NCI-H187 (cell line): ENCODE measurements at regions not wholly inside any gene's neighbourhood (a gene's known extent, or its start where the extent isn't known, plus 50 kb on each side); places are given as distances from the start of the nearest gene placed in this dataset.
"Not testable (repeated sequence)": the region's sequence is repeated elsewhere in the genome, so short reads cannot be mapped to it uniquely, and the experiment has no call there.

Source experiments
- DNase-seq, 2 experiments: peaks; one replicate each; lab custom pipeline; 2025; lab: John Stamatoyannopoulos, UW

- DNase-seq: no peak
Measured at GRCh38 chr3:125645616-125646015, 50.3 kb upstream of the OSBPL11 start.

GRCh38 chr3:125646581-125646980 lies 51.3 kb upstream of the OSBPL11 start:
- no peak for DNase-seq

GRCh38 chr3:125647318-125648014 lies 52.2 kb upstream of the OSBPL11 start:
- DNase-seq: peak; percentile 22 to 27

- peak in 1 of 2 experiments; percentile 1 for DNase-seq
Measured at GRCh38 chr3:125651244-125651643, 55.9 kb upstream of the OSBPL11 start.

- DNase-seq: no peak
Measured at GRCh38 chr3:125652349-125652748, 57.1 kb upstream of the OSBPL11 start.

GRCh38 chr3:125654526-125654925 lies 59.2 kb upstream of the OSBPL11 start:
- DNase-seq: no peak

GRCh38 chr3:125662675-125663074 lies 67.4 kb upstream of the OSBPL11 start:
- no peak for DNase-seq

- no peak for DNase-seq
Measured at GRCh38 chr3:125670352-125670751, 75.1 kb upstream of the OSBPL11 start.

GRCh38 chr3:125670945-125671344 lies 75.6 kb upstream of the OSBPL11 start:
- DNase-seq: no peak

GRCh38 chr3:125671461-125672243 lies 76.4 kb upstream of the OSBPL11 start:
- no peak for DNase-seq

- DNase-seq: no peak
Measured at GRCh38 chr3:125675791-125676190, 80.5 kb upstream of the OSBPL11 start.

- DNase-seq: no peak
Measured at GRCh38 chr3:125679258-125679657, 84.0 kb upstream of the OSBPL11 start.

GRCh38 chr3:125681146-125681545 lies 85.8 kb upstream of the OSBPL11 start:
- no peak for DNase-seq

- DNase-seq: not testable (repeated sequence)
Measured at GRCh38 chr3:125681906-125682305, 86.6 kb upstream of the OSBPL11 start.

GRCh38 chr3:125682610-125683009 lies 87.3 kb upstream of the OSBPL11 start:
- not testable (repeated sequence) for DNase-seq

- DNase-seq: no peak
Measured at GRCh38 chr3:125683067-125683829, 88.0 kb upstream of the OSBPL11 start.

GRCh38 chr3:125684199-125684598 lies 88.9 kb upstream of the OSBPL11 start:
- DNase-seq: no peak

- not testable (repeated sequence) for DNase-seq
Measured at GRCh38 chr3:125685741-125686140, 90.4 kb upstream of the OSBPL11 start.

GRCh38 chr3:125692361-125692760 lies 97.1 kb upstream of the OSBPL11 start:
- DNase-seq: no peak

GRCh38 chr3:125693887-125694286 lies 98.6 kb upstream of the OSBPL11 start:
- no peak for DNase-seq

- no peak for DNase-seq
Measured at GRCh38 chr3:125694761-125695294, 99.5 kb upstream of the OSBPL11 start.

GRCh38 chr3:125695688-125696087 lies 100.4 kb upstream of the OSBPL11 start:
- DNase-seq: no peak
